Loucy (cell line): ENCODE measurements at regions not wholly inside any gene's neighbourhood (a gene's known extent, or its start where the extent isn't known, plus 50 kb on each side); places are given as distances from the start of the nearest gene placed in this dataset.

Experiments
- H2AFZ ChIP-seq: fragments of 200-600 bp; sonication (generic); 2 replicates; pipeline ENCODE4 v1.6.0; 2016; ENCODE audit warnings: antibody characterized with exemption, mild to moderate bottlenecking, low read length, moderate library complexity
- H3F3A ChIP-seq: fragments of 200-600 bp; 2 replicates; pipeline ENCODE4 v1.6.0; 2016; ENCODE audit warnings: antibody characterized with exemption, low read depth, mild to moderate bottlenecking
- H3K27me3 ChIP-seq: fragments of 200-600 bp; sonication (generic); 2 replicates; pipeline ENCODE4 v1.6.1; 2014; ENCODE audit warnings: low read length, mild to moderate bottlenecking; ENCODE audit not compliant: insufficient read depth, poor library complexity, severe bottlenecking
- H3K36me3 ChIP-seq: fragments of 200-600 bp; sonication (generic); 2 replicates; pipeline ENCODE4 v1.6.1; 2016; ENCODE audit warnings: low read length; ENCODE audit not compliant: insufficient read depth
- H3K4me1 ChIP-seq: fragments of 200-600 bp; sonication (generic); 2 replicates; pipeline ENCODE4 v1.5.1; 2014; ENCODE audit warnings: low read length, mild to moderate bottlenecking; ENCODE audit not compliant: insufficient read depth, poor library complexity, severe bottlenecking
- H3K4me2 ChIP-seq: fragments of 200-600 bp; sonication (generic); 2 replicates; pipeline ENCODE4 v1.6.0; 2014; ENCODE audit warnings: antibody characterized with exemption, low read length, low read depth, mild to moderate bottlenecking; ENCODE audit not compliant: poor library complexity, severe bottlenecking
- H3K4me3 ChIP-seq: fragments of 200-600 bp; sonication (generic); 2 replicates; pipeline ENCODE4 v1.5.1; 2014; ENCODE audit warnings: low read length, mild to moderate bottlenecking, mixed read lengths; ENCODE audit not compliant: poor library complexity, severe bottlenecking
- H3K79me2 ChIP-seq: fragments of 200-600 bp; sonication (generic); 2 replicates; pipeline ENCODE4 v1.6.1; 2014; ENCODE audit warnings: low read length; ENCODE audit not compliant: insufficient read depth
- H3K9ac ChIP-seq: fragments of 200-600 bp; sonication (generic); 2 replicates; pipeline ENCODE4 v1.6.0; 2014; ENCODE audit warnings: mild to moderate bottlenecking, low read depth, low read length, moderate library complexity; ENCODE audit not compliant: poor library complexity, severe bottlenecking
- H3K9me2 ChIP-seq: fragments of 200-600 bp; sonication (generic); replicated peaks from 2 replicates; pipeline ENCODE4 v1.6.1; 2016; ENCODE audit warnings: low read depth, low read length, mixed read lengths
- H3K9me3 ChIP-seq: fragments of 200-600 bp; sonication (generic); 2 replicates; pipeline ENCODE4 v1.6.1; 2014; ENCODE audit warnings: mild to moderate bottlenecking, antibody characterized with exemption, low read length, low read depth; ENCODE audit not compliant: insufficient read depth
- H4K20me1 ChIP-seq: fragments of 200-600 bp; sonication (generic); 2 replicates; pipeline ENCODE4 v1.6.0; 2014; ENCODE audit warnings: antibody characterized with exemption, low read length, mild to moderate bottlenecking; ENCODE audit not compliant: insufficient read depth, poor library complexity, severe bottlenecking
- EZH2phosphoT487 ChIP-seq: fragments of 200-600 bp; IDR thresholded peaks from 2 replicates; pipeline ENCODE4 v1.6.1; 2018; ENCODE audit warnings: antibody characterized with exemption, mild to moderate bottlenecking, moderate library complexity, borderline replicate concordance
- TF ChIP-seq, protein P1 (sequence below): fragments of 200-600 bp; sonication (generic); conservative IDR thresholded peaks from 2 replicates; pipeline ENCODE4 v1.5.1; 2014; ENCODE audit warnings: mild to moderate bottlenecking, antibody characterized with exemption, low read length

DNA sequence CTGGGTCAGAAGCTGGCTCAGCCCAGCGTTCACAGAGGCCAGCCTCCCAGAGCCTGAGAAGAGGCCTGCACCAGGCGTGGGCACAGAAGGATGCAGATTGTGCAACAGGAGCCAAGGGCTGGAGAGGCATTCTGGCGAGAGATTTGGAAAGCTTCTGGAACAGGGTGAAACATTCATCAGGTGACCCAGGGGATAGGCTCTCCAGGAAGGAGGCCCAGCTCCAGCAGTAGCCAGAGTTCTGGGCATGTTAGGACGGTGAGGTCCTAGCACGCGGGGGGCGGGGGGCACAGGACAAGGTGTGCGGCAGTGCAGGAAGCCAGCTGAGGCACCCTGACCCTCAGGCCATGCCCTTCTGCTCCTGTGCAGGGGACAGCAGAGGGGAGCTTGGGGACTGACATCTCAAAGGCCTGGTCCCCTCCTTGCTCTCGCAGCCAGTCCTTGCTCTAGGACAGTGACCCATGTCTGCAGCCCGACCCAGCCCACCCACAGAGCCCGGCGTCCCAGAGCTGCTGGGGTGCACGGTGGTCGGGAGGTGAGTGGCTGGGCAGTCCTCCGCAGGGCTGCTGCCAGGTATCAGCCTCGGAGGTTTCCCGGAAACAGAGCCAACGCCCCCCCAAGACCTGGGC lies 111.7 kb upstream of the KLF13 start:
- Histone ChIP-seq H3F3A (0 out of 2 replicates have a peak, but pooled peaks cover 5% of the 10 kb centered on the region), H3K36me3 (no peaks in the 10 kb centered on the region), H3K9ac (peak overlapping the region; percentile 82), H3K4me2 (peak overlapping the region; percentile 68), H3K9me3 (no peaks in the 10 kb centered on the region), H3K79me2 (no peaks in the 10 kb centered on the region), H3K4me1 (peaks cover 20% of the 10 kb centered on the region), H2AFZ (0 out of 2 replicates have a peak overlapping the region, but pooled peaks have one; percentile 39), H3K4me3 (peak overlapping the region; percentile 76), H3K27me3 (no peaks in the 10 kb centered on the region), H3K9me2 (no peaks in the 10 kb centered on the region), H4K20me1 (no peaks in the 10 kb centered on the region)
- TF ChIP-seq EZH2phosphoT487, result no peak
- TF ChIP-seq, protein P1, sequence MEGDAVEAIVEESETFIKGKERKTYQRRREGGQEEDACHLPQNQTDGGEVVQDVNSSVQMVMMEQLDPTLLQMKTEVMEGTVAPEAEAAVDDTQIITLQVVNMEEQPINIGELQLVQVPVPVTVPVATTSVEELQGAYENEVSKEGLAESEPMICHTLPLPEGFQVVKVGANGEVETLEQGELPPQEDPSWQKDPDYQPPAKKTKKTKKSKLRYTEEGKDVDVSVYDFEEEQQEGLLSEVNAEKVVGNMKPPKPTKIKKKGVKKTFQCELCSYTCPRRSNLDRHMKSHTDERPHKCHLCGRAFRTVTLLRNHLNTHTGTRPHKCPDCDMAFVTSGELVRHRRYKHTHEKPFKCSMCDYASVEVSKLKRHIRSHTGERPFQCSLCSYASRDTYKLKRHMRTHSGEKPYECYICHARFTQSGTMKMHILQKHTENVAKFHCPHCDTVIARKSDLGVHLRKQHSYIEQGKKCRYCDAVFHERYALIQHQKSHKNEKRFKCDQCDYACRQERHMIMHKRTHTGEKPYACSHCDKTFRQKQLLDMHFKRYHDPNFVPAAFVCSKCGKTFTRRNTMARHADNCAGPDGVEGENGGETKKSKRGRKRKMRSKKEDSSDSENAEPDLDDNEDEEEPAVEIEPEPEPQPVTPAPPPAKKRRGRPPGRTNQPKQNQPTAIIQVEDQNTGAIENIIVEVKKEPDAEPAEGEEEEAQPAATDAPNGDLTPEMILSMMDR, result no peak

- no peaks in the 10 kb centered on the region for H3K36me3 ChIP-seq
- peak overlapping the region; percentile 68 for H3K4me2 ChIP-seq
- TF ChIP-seq, protein P1, result peak; percentile 72
- TF ChIP-seq EZH2phosphoT487, result no peak
- H3K27me3 ChIP-seq, result no peaks in the 10 kb centered on the region
- H3K79me2 ChIP-seq, result no peaks in the 10 kb centered on the region
- peak overlapping the region; percentile 82 for H3K9ac ChIP-seq
- H4K20me1 ChIP-seq, result no peaks in the 10 kb centered on the region
- H3K9me3 ChIP-seq, result no peaks in the 10 kb centered on the region
- H3K4me1 ChIP-seq, result peaks cover 25% of the 10 kb centered on the region
- no peaks in the 10 kb centered on the region for H3K9me2 ChIP-seq
- peak overlapping the region; percentile 76 for H3K4me3 ChIP-seq
- H2AFZ ChIP-seq, result peak overlapping the region; percentile 75; the same call in 1 of the 2 replicates
- 0 out of 2 replicates have a peak, but pooled peaks cover 5% of the 10 kb centered on the region for H3F3A ChIP-seq
These were observed 111.0 kb upstream of the KLF13 start for GRCh38 chr15:31215490-31216214.

- no peak for TF ChIP-seq EZH2phosphoT487
- TF ChIP-seq, protein P1, result no peak
- Histone ChIP-seq H3K79me2 (no peaks in the 10 kb centered on the region), H3K9me3 (no peaks in the 10 kb centered on the region), H3K4me1 (peaks cover 25% of the 10 kb centered on the region), H3F3A (0 out of 2 replicates have a peak, but pooled peaks cover 5% of the 10 kb centered on the region), H3K27me3 (no peaks in the 10 kb centered on the region), H2AFZ (peak overlapping the region; percentile 71), H3K9ac (peak overlapping the region; percentile 82), H4K20me1 (no peaks in the 10 kb centered on the region), H3K4me3 (peak overlapping the region; percentile 76), H3K36me3 (no peaks in the 10 kb centered on the region), H3K9me2 (no peaks in the 10 kb centered on the region), H3K4me2 (peak overlapping the region; percentile 70)
These were observed 110.3 kb upstream of the KLF13 start for GRCh38 chr15:31216215-31216911.
